ENCODE measurements at regions not wholly inside any gene's neighbourhood (a gene's known extent, or its start where the extent isn't known, plus 50 kb on each side); places are given as distances from the start of the nearest gene placed in this dataset.

DNA sequence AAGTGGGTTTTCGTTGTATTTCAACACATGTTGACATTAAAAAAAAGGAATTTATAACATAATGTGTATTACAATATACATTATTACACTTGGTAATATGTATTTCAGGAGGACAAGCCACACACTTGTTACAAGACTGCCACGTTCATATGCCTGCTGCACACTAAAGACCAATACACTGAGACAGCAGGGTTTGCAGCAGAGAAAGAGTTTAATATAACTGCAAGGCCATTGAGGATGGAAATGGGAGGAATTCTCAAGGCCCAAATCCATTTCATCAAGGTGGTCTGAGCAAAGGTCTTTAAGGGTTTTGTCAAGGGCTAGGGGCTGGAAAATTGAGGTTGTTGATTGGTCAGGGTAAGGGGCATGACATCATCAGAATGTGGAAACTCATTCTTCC is 1017.8 kb upstream of the CDH10 start:
- TF ChIP-seq, protein P1, sequence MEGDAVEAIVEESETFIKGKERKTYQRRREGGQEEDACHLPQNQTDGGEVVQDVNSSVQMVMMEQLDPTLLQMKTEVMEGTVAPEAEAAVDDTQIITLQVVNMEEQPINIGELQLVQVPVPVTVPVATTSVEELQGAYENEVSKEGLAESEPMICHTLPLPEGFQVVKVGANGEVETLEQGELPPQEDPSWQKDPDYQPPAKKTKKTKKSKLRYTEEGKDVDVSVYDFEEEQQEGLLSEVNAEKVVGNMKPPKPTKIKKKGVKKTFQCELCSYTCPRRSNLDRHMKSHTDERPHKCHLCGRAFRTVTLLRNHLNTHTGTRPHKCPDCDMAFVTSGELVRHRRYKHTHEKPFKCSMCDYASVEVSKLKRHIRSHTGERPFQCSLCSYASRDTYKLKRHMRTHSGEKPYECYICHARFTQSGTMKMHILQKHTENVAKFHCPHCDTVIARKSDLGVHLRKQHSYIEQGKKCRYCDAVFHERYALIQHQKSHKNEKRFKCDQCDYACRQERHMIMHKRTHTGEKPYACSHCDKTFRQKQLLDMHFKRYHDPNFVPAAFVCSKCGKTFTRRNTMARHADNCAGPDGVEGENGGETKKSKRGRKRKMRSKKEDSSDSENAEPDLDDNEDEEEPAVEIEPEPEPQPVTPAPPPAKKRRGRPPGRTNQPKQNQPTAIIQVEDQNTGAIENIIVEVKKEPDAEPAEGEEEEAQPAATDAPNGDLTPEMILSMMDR (IDR thresholded peaks at IDR 0.05) = no peak
- no peak for TF ChIP-seq EP300 (IDR thresholded peaks at IDR 0.05)
- TF ChIP-seq POLR2AphosphoS5 (IDR thresholded peaks at IDR 0.05) = no peak
- TF ChIP-seq POLR2A (IDR thresholded peaks at IDR 0.05) = no peak
